SW 1271 (cell line): ENCODE measurements at regions not wholly inside any gene's neighbourhood (a gene's known extent, or its start where the extent isn't known, plus 50 kb on each side); places are given as distances from the start of the nearest gene placed in this dataset.

ENCODE experiments used
- DNase-seq, 2 experiments: peaks; one replicate each; lab custom pipeline; 2025; lab: John Stamatoyannopoulos, UW

GRCh38 chr11:45473341-45473895 lies 187.3 kb upstream of the SYT13 start:
- DNase-seq, result no peak

GRCh38 chr11:45472716-45473317 lies 186.7 kb upstream of the SYT13 start:
- no peak for DNase-seq

- no peak for DNase-seq
Observed at GRCh38 chr11:45471266-45471665, 185.1 kb upstream of the SYT13 start.

GRCh38 chr11:45470794-45471167 lies 184.6 kb upstream of the SYT13 start:
- no peak for DNase-seq

- no peak for DNase-seq
Observed at GRCh38 chr11:45470151-45470793, 184.1 kb upstream of the SYT13 start.

GRCh38 chr11:45468267-45468856 lies 182.2 kb upstream of the SYT13 start:
- no peak for DNase-seq

- no peak for DNase-seq
Observed at GRCh38 chr11:45463541-45463940, 177.4 kb upstream of the SYT13 start.

GRCh38 chr11:45461514-45461913 lies 175.4 kb upstream of the SYT13 start:
- DNase-seq, result no peak

- no peak for DNase-seq
Observed at GRCh38 chr11:45459491-45459890, 173.3 kb upstream of the SYT13 start.

- DNase-seq, result no peak
Observed at GRCh38 chr11:45458269-45458668, 172.1 kb upstream of the SYT13 start.

GRCh38 chr11:45457649-45458048 lies 171.5 kb upstream of the SYT13 start:
- no peak for DNase-seq

GRCh38 chr11:45456686-45457085 lies 170.5 kb upstream of the SYT13 start:
- no peak for DNase-seq

- no peak for DNase-seq
Observed at GRCh38 chr11:45455536-45455935, 169.4 kb upstream of the SYT13 start.

GRCh38 chr11:45454917-45455401 lies 168.8 kb upstream of the SYT13 start:
- no peak for DNase-seq

- DNase-seq, result no peak
Observed at GRCh38 chr11:45453721-45454120, 167.6 kb upstream of the SYT13 start.

GRCh38 chr11:45451766-45452440 lies 165.8 kb upstream of the SYT13 start:
- no peak for DNase-seq

GRCh38 chr11:45450189-45450588 lies 164.0 kb upstream of the SYT13 start:
- no peak for DNase-seq

GRCh38 chr11:45449036-45449601 lies 163.0 kb upstream of the SYT13 start:
- DNase-seq, result no peak

- DNase-seq, result no peak
Observed at GRCh38 chr11:45448561-45448960, 162.4 kb upstream of the SYT13 start.

GRCh38 chr11:45446998-45447397 lies 160.9 kb upstream of the SYT13 start:
- no peak for DNase-seq

GRCh38 chr11:45446434-45446833 lies 160.3 kb upstream of the SYT13 start:
- no peak for DNase-seq

- DNase-seq, result peak in 1 of 2 experiments; percentile 19
Observed at GRCh38 chr11:45444796-45445195, 158.7 kb upstream of the SYT13 start.
